PC-9 (cell line): ENCODE measurements at regions not wholly inside any gene's neighbourhood (a gene's known extent, or its start where the extent isn't known, plus 50 kb on each side); places are given as distances from the start of the nearest gene placed in this dataset.

Experiments used
- BruUV-seq: library from RNA; stranded (reverse); fragments of 400-500 nt; replicated peaks from 2 replicates; lab custom pipeline; 2021; lab: Mats Ljungman, UMichigan
- CTCF ChIA-PET: fragments of 300-600 bp; sonication (Branson Sonifier 250); formaldehyde crosslinking; loops from one replicate; lab custom pipeline; 2022; ENCODE audit warnings: antibody characterized with exemption; lab: Charles Lee
- POLR2A ChIA-PET: fragments of 300-600 bp; sonication (Branson Sonifier 250); formaldehyde crosslinking; loops from one replicate; lab custom pipeline; 2022; ENCODE audit warnings: antibody characterized with exemption; ENCODE audit not compliant: unreplicated experiment; lab: Charles Lee
- DNase-seq, 2 experiments: peaks; one replicate each; pipeline versions ENCODE4 v3.0.0 to v3.0.0-alpha.2; 2015 to 2022; ENCODE audit warnings: mixed read lengths in 1 of 2
- H2AFZ ChIP-seq: fragments of 200-600 bp; sonication (generic); 2 replicates; pipeline ENCODE4 v1.8.1; 2017; ENCODE audit warnings: antibody characterized with exemption
- H3F3A ChIP-seq: fragments of 200-600 bp; sonication (generic); 2 replicates; pipeline ENCODE4 v1.8.1; 2017; ENCODE audit warnings: antibody characterized with exemption, mild to moderate bottlenecking, low read depth; ENCODE audit not compliant: insufficient read depth
- H3K27ac ChIP-seq: fragments of 200-600 bp; sonication (generic); 2 replicates; pipeline ENCODE4 v1.6.1; 2016; ENCODE audit warnings: mixed run types
- H3K27me3 ChIP-seq: fragments of 200-600 bp; sonication (generic); 2 replicates; pipeline ENCODE4 v1.6.1; 2016; ENCODE audit warnings: low read depth, mixed run types; ENCODE audit not compliant: insufficient read depth
- H3K36me3 ChIP-seq: fragments of 200-600 bp; sonication (generic); 2 replicates; pipeline ENCODE4 v1.6.1; 2016; ENCODE audit warnings: low read depth, mixed run types
- H3K4me1 ChIP-seq: fragments of 200-600 bp; sonication (generic); replicated peaks from 2 replicates; pipeline ENCODE4 v1.6.1; 2016; ENCODE audit warnings: mixed run types; ENCODE audit not compliant: insufficient read depth
- H3K4me2 ChIP-seq: fragments of 200-600 bp; sonication (generic); 2 replicates; pipeline ENCODE4 v1.6.1; 2017; ENCODE audit warnings: mixed run types
- H3K4me3 ChIP-seq: fragments of 200-600 bp; sonication (generic); 2 replicates; pipeline ENCODE4 v1.6.1; 2016; ENCODE audit warnings: mixed run types
- H3K79me2 ChIP-seq: fragments of 200-600 bp; sonication (generic); 2 replicates; pipeline ENCODE4 v1.6.1; 2017; ENCODE audit warnings: low read depth, mixed run types
- H3K9me2 ChIP-seq: fragments of 200-600 bp; sonication (generic); 2 replicates; pipeline ENCODE4 v1.8.1; 2017; ENCODE audit warnings: mild to moderate bottlenecking; ENCODE audit not compliant: insufficient read depth
- H3K9me3 ChIP-seq: fragments of 200-600 bp; sonication (generic); 2 replicates; pipeline ENCODE4 v1.8.1; 2016; ENCODE audit warnings: low read depth; ENCODE audit not compliant: insufficient read depth
- H4K20me1 ChIP-seq: fragments of 200-600 bp; sonication (generic); 2 replicates; pipeline ENCODE4 v1.8.1; 2017; ENCODE audit not compliant: insufficient read depth
- CTCF ChIP-seq: fragments of 200-600 bp; sonication (generic); conservative IDR thresholded peaks from 2 replicates; pipeline ENCODE4 v1.6.1; 2017; ENCODE audit warnings: mixed run types, antibody characterized with exemption, mild to moderate bottlenecking, moderate library complexity
- EZH2 ChIP-seq: fragments of 200-600 bp; sonication (generic); IDR thresholded peaks from 2 replicates; pipeline ENCODE4 v1.8.0; 2017; ENCODE audit warnings: antibody characterized with exemption, low read depth
- intact Hi-C: fragments of 100-400 bp; cut with micrococcal nuclease; formaldehyde crosslinking; loops from one replicate; pipeline ENCODE4 v1.10.0; 2022; ENCODE audit not compliant: unreplicated experiment

GRCh38 chr16:25494292-25494691 lies 197.5 kb upstream of the HS3ST4 start:
- Histone ChIP-seq H3K79me2 (no peaks in the 10 kb centered on the region), H3K4me3 (no peak overlapping the region), H3K27ac (no peak overlapping the region), H2AFZ (no peak overlapping the region), H3F3A (no peaks in the 10 kb centered on the region), H3K27me3 (no peaks in the 10 kb centered on the region), H4K20me1 (no peaks in the 10 kb centered on the region), H3K36me3 (no peaks in the 10 kb centered on the region), H3K4me2 (no peak overlapping the region), H3K9me3 (no peaks in the 10 kb centered on the region), H3K9me2 (no peaks in the 10 kb centered on the region), H3K4me1 (no peaks in the 10 kb centered on the region)
- POLR2A ChIA-PET, result no interaction called here
- CTCF ChIA-PET, result no interaction called here
- no TSS peak for BruUV-seq
- DNase-seq, result no peak
- TF ChIP-seq CTCF (no peak), EZH2 (no peak)
- intact Hi-C loops, result no loop called here

- Histone ChIP-seq H3K79me2 (no peaks in the 10 kb centered on the region), H3K36me3 (no peaks in the 10 kb centered on the region), H2AFZ (no peak overlapping the region), H3F3A (no peaks in the 10 kb centered on the region), H3K9me2 (no peaks in the 10 kb centered on the region), H3K27ac (no peak overlapping the region), H3K27me3 (no peaks in the 10 kb centered on the region), H3K9me3 (no peaks in the 10 kb centered on the region), H3K4me3 (no peak overlapping the region), H3K4me2 (no peak overlapping the region), H4K20me1 (no peaks in the 10 kb centered on the region), H3K4me1 (no peaks in the 10 kb centered on the region)
- POLR2A ChIA-PET, result no interaction called here
- BruUV-seq, result no TSS peak
- DNase-seq, result no peak
- CTCF ChIA-PET, result interaction anchor here (0.8 kb wide), 1 partner anchor 9 kb away, joined by 6 read pairs; no protein-coding TSS in a partner anchor
- TF ChIP-seq CTCF, result no peak
- TF ChIP-seq EZH2, result no peak
- intact Hi-C loops, result no loop called here
These were observed 198.5 kb upstream of the HS3ST4 start for GRCh38 chr16:25493136-25493811.

GRCh38 chr16:25488435-25488834 lies 203.3 kb upstream of the HS3ST4 start:
- H2AFZ ChIP-seq, result no peak overlapping the region

More at GRCh38 chr16:25488435-25488834, 203.3 kb upstream of the HS3ST4 start:
- Histone ChIP-seq H3K27ac (no peak overlapping the region), H3F3A (no peaks in the 10 kb centered on the region), H4K20me1 (no peaks in the 10 kb centered on the region), H3K36me3 (no peaks in the 10 kb centered on the region), H3K4me3 (no peak overlapping the region), H3K9me2 (no peaks in the 10 kb centered on the region), H3K27me3 (no peaks in the 10 kb centered on the region), H3K9me3 (no peaks in the 10 kb centered on the region), H3K4me2 (no peak overlapping the region), H3K79me2 (no peaks in the 10 kb centered on the region), H3K4me1 (no peaks in the 10 kb centered on the region)
- CTCF ChIA-PET, result interaction anchor here (0.6 kb wide), 1 partner anchor 74 kb away, joined by 3 read pairs; no protein-coding TSS in a partner anchor
- DNase-seq, result no peak
- TF ChIP-seq EZH2 (no peak), CTCF (no peak)
- intact Hi-C loops, result no loop called here
- no TSS peak for BruUV-seq
- POLR2A ChIA-PET, result no interaction called here
